Neural cell (in vitro differentiated cells): ENCODE measurements at regions not wholly inside any gene's neighbourhood (a gene's known extent, or its start where the extent isn't known, plus 50 kb on each side); places are given as distances from the start of the nearest gene placed in this dataset.

Experiments
- CTCF ChIP-seq: fragments of 450-650 bp; IDR thresholded peaks from 2 replicates; pipeline ENCODE4 v1.5.1; 2014; ENCODE audit warnings: antibody characterized with exemption, mild to moderate bottlenecking, moderate library complexity; ENCODE audit not compliant: poor library complexity, severe bottlenecking
- EP300 ChIP-seq: fragments of 450-650 bp; conservative IDR thresholded peaks from 2 replicates; pipeline ENCODE4 v1.6.1; 2014; ENCODE audit warnings: antibody characterized with exemption, mild to moderate bottlenecking, moderate library complexity; ENCODE audit not compliant: poor library complexity, severe bottlenecking
- EZH2 ChIP-seq: fragments of 200-600, 300-800 bp; shearing (Covaris generic), sonication (generic); IDR thresholded peaks from 2 replicates; pipeline ENCODE4 v1.6.1; 2014; ENCODE audit warnings: antibody characterized with exemption, low read length, borderline replicate concordance, mild to moderate bottlenecking; ENCODE audit not compliant: insufficient read depth, poor library complexity, severe bottlenecking
- POLR2AphosphoS5 ChIP-seq: IDR thresholded peaks from 2 replicates; pipeline ENCODE4 v1.6.1; 2012
- REST ChIP-seq: IDR thresholded peaks from 2 replicates; pipeline ENCODE4 v1.6.1; 2012; ENCODE audit warnings: borderline replicate concordance
- SMC3 ChIP-seq: fragments of 450-650 bp; conservative IDR thresholded peaks from 2 replicates; pipeline ENCODE4 v1.6.1; 2014; ENCODE audit warnings: antibody characterized with exemption, mild to moderate bottlenecking, moderate library complexity; ENCODE audit not compliant: poor library complexity
- TAF1 ChIP-seq: IDR thresholded peaks from 2 replicates; pipeline ENCODE4 v1.6.1; 2012; ENCODE audit warnings: low read depth

GRCh38 chr16:88289001-88289400, 93.8 kb upstream of the ZNF469 start:
- TF ChIP-seq CTCF (no peak), REST (no peak), EZH2 (no peak), POLR2AphosphoS5 (no peak), TAF1 (no peak), EP300 (no peak), SMC3 (no peak)
